AG04450 (cell line): ENCODE measurements at regions not wholly inside any gene's neighbourhood (a gene's known extent, or its start where the extent isn't known, plus 50 kb on each side); places are given as distances from the start of the nearest gene placed in this dataset. TPM values are rescaled to one million over a fixed set of nuclear protein-coding genes. Genes with fewer than 3 reads are reported as not detected.

Experiments used
- CTCF ChIA-PET: fragments of 300-600, 350-600 bp; formaldehyde crosslinking; extraction: SDS; loops from one replicate; lab custom pipeline; 2022; ENCODE audit warnings: antibody characterized with exemption, inconsistent platforms; lab: Charles Lee
- POLR2A ChIA-PET: fragments of 350-600 bp; formaldehyde crosslinking; extraction: SDS; loops from one replicate; lab custom pipeline; 2021; ENCODE audit warnings: antibody characterized with exemption, inconsistent platforms; lab: Yijun Ruan, JAX
- DNase-seq: peaks from one replicate; pipeline ENCODE4 v3.0.0-alpha.2; 2011; ENCODE audit warnings: low read depth, low spot score
- H3K27ac ChIP-seq: one replicate; pipeline ENCODE4 v1.5.1; 2012; ENCODE audit warnings: low read depth, low read length, control low read depth
- H3K27me3 ChIP-seq: one replicate; pipeline ENCODE4 v1.6.0; 2012; ENCODE audit warnings: low read length; ENCODE audit not compliant: control insufficient read depth, insufficient read depth
- H3K4me3 ChIP-seq: 2 replicates; pipeline ENCODE4 v1.5.1; 2011; ENCODE audit warnings: mild to moderate bottlenecking, low read depth, low read length, control low read depth
- H3K9me3 ChIP-seq: 2 replicates; pipeline ENCODE4 v1.5.1; 2012; ENCODE audit warnings: low read length; ENCODE audit not compliant: control insufficient read depth, insufficient read depth
- CTCF ChIP-seq: IDR thresholded peaks from 2 replicates; pipeline ENCODE4 v1.5.1; 2011; ENCODE audit warnings: low read depth, low read length, control low read depth, inconsistent platforms
- small RNA-seq: library from RNA; depleted of rRNA; stranded (forward); fragments of <200 nt; gene quantifications from one replicate; pipeline ENCODE3, GENCODE V24; 2012; ENCODE audit warnings: low read depth; ENCODE audit not compliant: insufficient read length

- Histone ChIP-seq H3K9me3 (no peaks in the 10 kb centered on the region), H3K4me3 (no peak overlapping the region), H3K27me3 (no peaks in the 10 kb centered on the region), H3K27ac (no peak overlapping the region)
- peak; percentile 23 for DNase-seq
- ChIA-PET POLR2A (no interaction called here), CTCF (interaction anchor here (0.6 to 1.7 kb wide), 7 partner anchors 20 to 108 kb away, joined by 3 to 13 read pairs (median 3); no protein-coding TSS in a partner anchor)
- peak; percentile 79 for TF ChIP-seq CTCF
Measured at GRCh38 chr13:25037057-25037813, 58.7 kb upstream of the PABPC3 start.

GRCh38 chr13:25042151-25042865 lies 53.6 kb upstream of the PABPC3 start:
- Histone ChIP-seq H3K27ac (no peak overlapping the region), H3K4me3 (no peak overlapping the region), H3K9me3 (no peaks in the 10 kb centered on the region; the same call in 1 of the 2 replicates), H3K27me3 (peaks cover 19% of the 10 kb centered on the region)
- no peak for TF ChIP-seq CTCF
- POLR2A ChIA-PET: no interaction called here
- DNase-seq: no peak
- CTCF ChIA-PET: interaction anchor here (0.8 kb wide), 1 partner anchor 37 kb away, joined by 3 read pairs; no protein-coding TSS in a partner anchor

- no peak for TF ChIP-seq CTCF
- peaks cover 22% of the 10 kb centered on the region for H3K27me3 ChIP-seq
- DNase-seq: no peak
- H3K4me3 ChIP-seq: no peak overlapping the region
- no peak overlapping the region for H3K27ac ChIP-seq
- no peaks in the 10 kb centered on the region; the same call in 1 of the 2 replicates for H3K9me3 ChIP-seq
- ChIA-PET CTCF (interaction anchor here (1.0 kb wide), 1 partner anchor 50 kb away, joined by 3 read pairs; no protein-coding TSS in a partner anchor), POLR2A (no interaction called here)
Measured at GRCh38 chr13:25044071-25044470, 51.9 kb upstream of the PABPC3 start.

Small RNAs in the stretch of these regions (small RNA-seq; reads per million reads assigned to genes)
- gene AL590099.1: not detected
- not detected for gene LSP1P1
